HTR-8/SVneo (cell line): ENCODE measurements at regions not wholly inside any gene's neighbourhood (a gene's known extent, or its start where the extent isn't known, plus 50 kb on each side); places are given as distances from the start of the nearest gene placed in this dataset.
A peak's percentile ranks its signal among the peaks of the same experiment; 100 is the strongest.
"Not testable (repeated sequence)": the region's sequence is repeated elsewhere in the genome, so short reads cannot be mapped to it uniquely, and the experiment has no call there.

ENCODE experiments used
- DNase-seq: peaks from one replicate; pipeline ENCODE4 v3.0.0; 2011; ENCODE audit warnings: low spot score, mixed read lengths; ENCODE audit not compliant: insufficient read length
- FAIRE-seq: peaks from 2 replicates; lab custom pipeline; 2011; peaks lifted over from hg19 to GRCh38; lab: Jason Lieb, UNC

DNA sequence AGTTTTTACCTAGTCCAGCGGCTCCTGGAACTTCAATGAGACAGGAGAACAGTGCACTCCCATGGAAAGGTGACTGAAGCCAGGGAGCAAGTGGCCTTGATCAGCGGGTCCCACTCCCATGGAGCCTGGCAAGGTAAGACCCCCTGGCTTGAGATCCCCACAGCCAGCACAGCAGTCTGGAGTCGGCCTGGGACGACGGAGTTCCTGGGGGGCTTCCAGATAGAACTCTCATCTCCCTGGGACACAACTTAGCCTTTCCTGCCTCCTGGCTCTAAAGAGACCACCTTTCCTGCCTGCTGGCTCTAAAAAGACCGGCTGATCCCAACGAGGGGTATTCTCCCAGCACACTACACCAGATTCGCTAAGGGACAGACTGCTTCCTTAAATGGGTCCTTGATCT, 1279.0 kb upstream of the GOT2 start:
- no peak for DNase-seq
- no peak for FAIRE-seq

- no peak for FAIRE-seq
Measured at GRCh38 chr16:60001523-60001922, 1267.4 kb upstream of the GOT2 start.

GRCh38 chr16:59997706-59998105, 1263.6 kb upstream of the GOT2 start:
- no peak for DNase-seq
- no peak for FAIRE-seq

More at GRCh38 chr16:60001523-60001922, 1267.4 kb upstream of the GOT2 start:
- no peak for DNase-seq

GRCh38 chr16:59993101-59993500, 1259.0 kb upstream of the GOT2 start:
- FAIRE-seq = no peak
- DNase-seq = no peak

DNA sequence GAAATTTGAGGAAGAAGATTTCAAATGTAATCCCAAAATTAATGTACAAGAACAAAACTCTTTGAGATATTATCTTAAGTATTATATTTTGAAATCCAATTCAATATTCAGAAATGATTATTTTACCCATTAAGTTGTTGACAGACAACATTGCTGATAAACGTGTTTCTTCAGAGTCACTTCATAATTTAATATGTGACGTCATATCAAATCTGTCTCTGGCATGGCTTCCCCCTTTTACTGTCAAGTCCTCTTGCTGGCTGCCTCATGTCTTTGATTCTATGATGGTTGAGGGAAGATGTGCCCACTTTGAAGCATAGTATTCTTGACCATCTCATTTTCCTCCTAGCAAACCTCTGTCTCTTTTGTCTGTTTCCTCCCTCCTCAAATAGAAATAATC, 1257.1 kb upstream of the GOT2 start:
- FAIRE-seq (no peak), DNase-seq (no peak)

DNA sequence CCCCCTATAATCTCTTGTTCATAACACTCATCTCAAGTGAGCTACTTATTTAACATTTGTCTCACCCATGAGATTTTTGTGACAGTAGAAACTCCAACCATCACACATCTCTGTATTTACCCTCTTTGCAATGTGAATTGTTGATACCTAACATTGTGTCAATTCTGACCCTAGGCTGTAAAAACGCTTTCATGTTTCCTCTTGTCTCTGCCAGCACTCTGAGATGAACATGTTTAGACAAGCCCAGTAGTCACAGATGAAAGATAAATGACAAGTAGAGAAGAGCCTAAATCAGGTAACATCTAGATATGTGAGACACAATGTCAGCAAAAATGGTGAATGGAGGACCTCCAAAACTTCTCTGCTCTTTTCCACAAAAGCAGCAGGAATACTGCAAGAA, 1254.5 kb upstream of the GOT2 start:
- FAIRE-seq (peak; percentile 13), DNase-seq (no peak)

DNA sequence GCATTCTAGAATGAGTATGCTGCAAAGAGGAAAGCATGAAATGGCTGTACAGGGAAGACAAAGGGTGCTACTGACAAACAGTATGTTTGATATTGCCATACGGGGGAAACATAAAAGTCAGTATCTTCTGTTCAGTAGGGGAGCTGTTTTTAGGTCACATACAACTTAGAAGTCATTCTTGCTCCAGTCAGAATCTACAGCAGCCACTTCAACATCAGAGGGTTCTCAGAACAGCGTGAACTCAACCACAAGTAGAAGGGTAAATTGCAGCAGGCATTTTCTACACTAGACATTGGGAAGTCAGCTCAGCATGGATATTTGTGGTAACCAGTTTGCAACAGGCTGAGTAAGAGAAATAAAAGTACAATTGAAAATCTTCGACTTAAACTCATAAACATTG, 1241.8 kb upstream of the GOT2 start:
- FAIRE-seq (no peak), DNase-seq (no peak)

DNA sequence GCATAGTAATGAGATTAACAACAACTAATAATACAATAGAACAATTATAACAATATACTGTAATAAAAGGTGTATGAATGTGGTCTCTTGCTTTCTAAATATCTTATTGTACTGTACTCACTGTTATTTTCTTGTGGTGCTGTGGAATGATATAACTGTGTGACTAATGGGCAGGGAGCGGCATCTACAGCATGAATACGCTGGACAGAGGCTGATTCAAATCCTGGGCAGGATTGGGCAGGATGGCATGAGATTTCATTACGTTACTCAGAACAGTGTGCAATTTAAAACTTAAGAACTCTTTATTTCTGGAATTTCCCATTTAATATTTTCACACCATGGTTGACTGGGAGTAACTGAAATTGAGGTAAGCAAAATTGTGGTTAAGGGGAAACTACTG, 1239.8 kb upstream of the GOT2 start:
- no peak for DNase-seq
- no peak for FAIRE-seq

GRCh38 chr16:59971264-59971663, 1237.1 kb upstream of the GOT2 start:
- FAIRE-seq (no peak), DNase-seq (no peak)

DNA sequence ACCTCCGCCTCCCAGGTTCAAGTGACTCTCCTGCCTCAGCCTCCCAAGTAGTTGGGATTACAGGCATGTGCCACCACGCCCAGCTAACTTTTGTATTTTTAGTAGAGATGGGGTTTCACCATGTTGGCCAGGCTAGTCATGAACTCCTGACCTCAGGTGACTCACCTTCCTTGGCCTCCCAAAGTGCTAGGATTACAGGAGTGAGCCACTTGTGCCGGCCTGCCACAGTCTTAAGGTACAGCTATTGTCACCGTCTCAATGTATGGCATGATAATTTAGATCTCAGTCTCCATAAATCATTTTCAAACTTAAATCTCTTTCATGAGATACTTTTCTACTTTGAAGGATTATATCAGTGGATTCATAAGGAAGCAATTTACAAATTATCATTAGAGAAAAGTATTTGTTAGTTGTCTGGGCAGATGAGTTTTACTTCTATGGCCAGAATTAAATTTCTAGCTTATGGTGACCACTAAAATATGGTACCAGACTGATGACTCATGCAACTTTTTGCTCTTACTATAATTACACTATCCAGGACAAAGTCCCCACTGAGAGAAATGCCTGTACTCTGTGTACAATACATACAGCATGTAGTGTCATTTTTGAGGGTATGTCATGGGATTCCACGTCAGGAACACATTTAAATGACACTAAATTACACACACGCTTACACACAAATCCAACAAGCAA, 1230.3 kb upstream of the GOT2 start:
- FAIRE-seq (no peak), DNase-seq (no peak)

DNA sequence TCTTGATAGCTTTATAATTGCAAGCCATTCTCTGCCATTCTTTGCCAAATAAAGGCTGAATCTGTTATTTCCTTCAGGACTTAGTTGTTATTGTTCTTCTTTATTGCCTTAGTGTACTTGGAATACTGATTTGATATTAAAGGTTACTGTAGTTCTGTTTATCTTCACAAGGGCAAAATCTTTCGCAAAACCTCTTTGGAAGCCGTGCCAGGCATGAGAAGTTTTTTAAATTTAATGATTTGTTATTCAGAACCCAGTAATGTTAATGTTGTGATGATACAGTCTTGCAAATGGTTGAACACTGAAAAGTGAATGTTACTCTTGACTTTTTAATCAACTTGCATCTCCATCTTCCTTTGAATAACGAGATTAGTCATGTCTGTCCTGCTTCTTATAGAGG, 1225.2 kb upstream of the GOT2 start:
- no peak for FAIRE-seq
- DNase-seq = no peak

DNA sequence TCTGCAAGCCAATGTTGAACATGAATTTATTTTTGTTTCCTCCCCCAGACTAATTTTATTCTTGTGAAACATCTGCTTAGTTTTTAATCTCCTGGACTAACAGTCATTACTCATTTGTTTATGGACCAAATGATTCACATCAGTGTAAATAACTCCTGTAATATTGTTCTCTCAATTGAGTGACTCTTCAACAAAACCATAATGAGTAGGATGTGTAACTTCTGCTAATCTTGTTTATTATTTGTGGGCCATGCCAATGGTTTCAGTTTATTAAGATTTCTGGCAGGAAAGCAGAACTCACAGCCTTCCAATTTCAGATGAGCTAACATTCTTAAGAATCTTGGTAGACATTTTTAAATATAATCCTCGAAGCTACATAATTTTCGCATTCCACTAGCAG, 1216.3 kb upstream of the GOT2 start:
- FAIRE-seq (no peak), DNase-seq (no peak)

DNA sequence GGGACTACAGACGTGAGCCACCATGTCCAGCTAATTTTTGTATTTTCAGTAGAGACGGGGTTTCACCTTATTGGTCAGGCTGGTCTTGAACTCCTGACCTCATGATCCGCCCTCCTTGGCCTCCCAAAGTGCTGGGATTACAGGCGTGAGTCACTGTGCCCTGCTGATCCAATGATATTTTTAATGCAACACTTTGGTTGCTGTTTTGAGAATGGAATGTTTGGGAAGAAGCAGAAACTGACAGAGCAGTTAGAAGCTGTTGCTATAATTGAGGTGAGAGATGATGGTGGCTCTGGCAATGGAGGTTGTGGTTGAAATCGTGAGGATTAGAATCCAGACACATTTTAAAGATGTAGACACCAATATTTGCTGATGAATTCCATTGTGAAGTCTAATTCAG, 1209.9 kb upstream of the GOT2 start:
- not testable (repeated sequence) for FAIRE-seq, DNase-seq

DNA sequence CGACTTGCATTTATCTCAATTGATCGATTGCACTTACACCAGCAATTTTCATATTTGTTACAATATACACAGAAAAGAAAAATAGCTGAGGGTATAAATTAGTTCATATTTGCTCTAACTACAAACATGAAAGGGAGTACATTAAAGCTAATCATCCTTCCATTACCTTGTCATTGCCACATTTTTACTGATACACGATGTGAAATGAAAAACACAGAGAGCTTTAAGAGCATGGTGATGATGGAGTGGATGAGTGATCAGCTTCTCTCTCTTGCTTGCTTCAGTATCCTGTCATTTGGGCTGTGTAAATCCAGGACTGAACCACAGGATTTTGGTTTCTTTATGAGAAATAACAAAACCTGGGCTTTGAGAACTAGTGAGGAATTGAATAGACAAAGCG, 1207.5 kb upstream of the GOT2 start:
- no peak for DNase-seq
- no peak for FAIRE-seq

DNA sequence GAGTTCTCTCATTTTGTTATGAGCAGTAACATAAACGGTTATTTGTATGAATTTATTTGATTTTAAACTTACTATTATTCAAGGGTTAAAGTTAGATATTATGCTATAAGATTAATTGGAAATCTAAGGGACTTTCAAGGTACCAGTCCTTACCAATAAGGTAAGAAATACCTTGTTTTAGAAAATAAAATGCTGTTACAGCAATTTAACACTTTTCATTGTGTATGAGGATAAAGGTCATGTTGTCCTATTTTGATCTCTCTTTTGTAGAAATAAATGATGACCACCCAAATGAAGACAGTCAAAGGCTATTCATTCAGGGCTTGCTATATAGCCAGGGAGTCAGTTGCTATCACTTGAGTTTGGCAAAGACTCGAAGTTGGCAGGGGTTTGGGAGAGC, 1185.9 kb upstream of the GOT2 start:
- no peak for DNase-seq
- FAIRE-seq = no peak

GRCh38 chr16:59913666-59914065, 1179.5 kb upstream of the GOT2 start:
- no peak for FAIRE-seq
- no peak for DNase-seq

DNA sequence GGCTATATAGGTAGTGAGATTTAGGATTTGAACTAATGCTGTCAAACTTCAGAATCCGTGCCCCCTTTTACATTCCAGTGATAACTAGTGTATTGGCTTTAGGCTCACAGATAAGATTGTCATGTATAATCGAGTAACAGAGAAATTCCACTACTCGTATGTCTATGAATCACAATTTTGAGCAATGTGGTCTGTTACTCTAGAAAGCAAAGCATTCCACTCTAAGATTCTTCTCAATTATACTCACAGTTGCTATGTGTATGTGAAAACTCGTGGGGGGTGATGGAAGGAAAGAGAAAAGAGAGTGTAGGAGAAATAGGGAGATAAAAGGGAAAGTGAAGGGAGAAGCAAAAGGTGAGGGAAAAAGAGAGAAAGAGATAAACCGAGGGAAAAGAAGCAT, 1175.1 kb upstream of the GOT2 start:
- FAIRE-seq (no peak), DNase-seq (no peak)

GRCh38 chr16:59907611-59908010, 1173.5 kb upstream of the GOT2 start:
- no peak for DNase-seq
- FAIRE-seq = no peak

DNA sequence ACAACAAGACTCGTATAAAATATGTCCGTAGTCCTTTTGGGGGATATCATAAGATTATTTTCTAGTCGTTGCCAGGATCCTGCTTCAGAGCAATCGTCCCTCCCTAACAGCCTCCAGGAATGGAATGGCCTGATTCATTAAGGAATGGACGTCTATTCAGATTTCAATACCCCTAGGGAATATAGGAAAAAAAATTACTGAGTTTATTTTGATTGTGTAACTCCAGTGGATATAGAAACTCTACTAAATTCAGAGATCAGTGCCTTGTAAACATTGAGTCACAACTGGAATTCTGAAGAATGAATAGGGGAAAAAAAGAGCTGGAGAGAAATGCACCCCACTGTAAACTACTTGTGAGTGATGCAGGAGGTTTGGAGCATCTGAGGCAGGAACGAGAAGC, 1171.5 kb upstream of the GOT2 start:
- DNase-seq = no peak
- FAIRE-seq = no peak

- no peak for FAIRE-seq
Measured at GRCh38 chr16:59905131-59905530, 1171.0 kb upstream of the GOT2 start.

GRCh38 chr16:59899940-59900339, 1165.8 kb upstream of the GOT2 start:
- DNase-seq (no peak), FAIRE-seq (no peak)

More at GRCh38 chr16:59905131-59905530, 1171.0 kb upstream of the GOT2 start:
- DNase-seq = no peak

- DNase-seq = no peak
- FAIRE-seq = no peak
Measured at GRCh38 chr16:59892376-59892775, 1158.3 kb upstream of the GOT2 start.

DNA sequence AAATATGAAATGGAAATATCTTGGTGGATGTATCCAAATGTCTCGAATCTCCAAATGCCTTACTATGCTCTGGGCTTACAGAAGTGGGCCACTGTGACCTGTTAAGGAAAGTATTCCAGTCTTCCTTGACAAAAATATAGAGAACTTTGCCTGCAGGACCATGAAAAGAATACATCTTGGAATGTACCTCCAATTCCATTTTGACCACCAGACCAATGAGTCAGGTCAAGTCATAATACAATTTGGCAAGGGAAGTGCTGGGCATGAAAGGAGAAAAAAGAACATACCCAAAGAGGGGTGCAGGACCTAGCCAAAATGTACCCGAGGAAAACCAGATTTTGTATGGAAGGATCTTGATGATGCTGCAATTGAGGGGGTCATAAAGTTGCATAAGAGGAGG, 1153.7 kb upstream of the GOT2 start:
- FAIRE-seq (no peak), DNase-seq (no peak)
